K562 (cell line): ENCODE measurements at regions not wholly inside any gene's neighbourhood (a gene's known extent, or its start where the extent isn't known, plus 50 kb on each side); places are given as distances from the start of the nearest gene placed in this dataset.

Experiments used
- DEAF1 ChIP-seq: fragments of 450-650 bp; formaldehyde crosslinking; IDR thresholded peaks from 2 replicates; pipeline ENCODE4 v1.4.0; 2020; ENCODE audit warnings: mild to moderate bottlenecking, moderate library complexity
- EP300 ChIP-seq: IDR thresholded peaks from 2 replicates; pipeline ENCODE4 v1.6.1; 2012; ENCODE audit warnings: low read length, improper control_type of control experiment
- HLTF ChIP-seq: fragments of 450-650 bp; IDR thresholded peaks from 2 replicates; pipeline ENCODE4 v1.6.1; 2016
- NEUROD1 ChIP-seq: fragments of 150-350 bp; IDR thresholded peaks from 2 replicates; pipeline ENCODE4 v1.6.1; 2014; ENCODE audit warnings: borderline replicate concordance, low read length, low read depth; ENCODE audit not compliant: partially characterized antibody
- RAD21 ChIP-seq, 2 experiments: fragments of 250-450 bp in 1 of 2; fragments of 450-650 bp in 1 of 2; sonication (Bioruptor Pico) in 1 of 2; formaldehyde crosslinking in 1 of 2; IDR thresholded peaks in 1 of 2; conservative IDR thresholded peaks in 1 of 2; 2 replicates each; pipeline versions ENCODE4 v1.4.0 to v1.8.0; 2020 to 2022; ENCODE audit warnings: mild to moderate bottlenecking in 2 of 2, moderate library complexity in 1 of 2
- XRCC3 ChIP-seq: fragments of 450-650 bp; IDR thresholded peaks from 2 replicates; pipeline ENCODE4 v1.6.1; 2017; ENCODE audit warnings: mild to moderate bottlenecking, moderate library complexity
- ZNF79 ChIP-seq: fragments of 250-450 bp; sonication (Bioruptor Pico); IDR thresholded peaks from 2 replicates; pipeline ENCODE4 v1.4.0; 2020; ENCODE audit warnings: low read depth, mild to moderate bottlenecking, moderate library complexity
- TF ChIP-seq, protein P1 (sequence below): sonication (generic); formaldehyde crosslinking; IDR thresholded peaks from 2 replicates; pipeline ENCODE4 v1.8.1; 2022; ENCODE audit warnings: missing genetic modification reagents
- TF ChIP-seq, protein P2 (sequence below), 2 experiments: fragments of 450-650 bp; formaldehyde crosslinking in 1 of 2; IDR thresholded peaks; 2 replicates each; pipeline versions ENCODE4 v1.4.0 to v1.6.1; 2014 to 2020; ENCODE audit warnings: mild to moderate bottlenecking in 2 of 2, borderline replicate concordance in 1 of 2, low read depth in 1 of 2

DNA sequence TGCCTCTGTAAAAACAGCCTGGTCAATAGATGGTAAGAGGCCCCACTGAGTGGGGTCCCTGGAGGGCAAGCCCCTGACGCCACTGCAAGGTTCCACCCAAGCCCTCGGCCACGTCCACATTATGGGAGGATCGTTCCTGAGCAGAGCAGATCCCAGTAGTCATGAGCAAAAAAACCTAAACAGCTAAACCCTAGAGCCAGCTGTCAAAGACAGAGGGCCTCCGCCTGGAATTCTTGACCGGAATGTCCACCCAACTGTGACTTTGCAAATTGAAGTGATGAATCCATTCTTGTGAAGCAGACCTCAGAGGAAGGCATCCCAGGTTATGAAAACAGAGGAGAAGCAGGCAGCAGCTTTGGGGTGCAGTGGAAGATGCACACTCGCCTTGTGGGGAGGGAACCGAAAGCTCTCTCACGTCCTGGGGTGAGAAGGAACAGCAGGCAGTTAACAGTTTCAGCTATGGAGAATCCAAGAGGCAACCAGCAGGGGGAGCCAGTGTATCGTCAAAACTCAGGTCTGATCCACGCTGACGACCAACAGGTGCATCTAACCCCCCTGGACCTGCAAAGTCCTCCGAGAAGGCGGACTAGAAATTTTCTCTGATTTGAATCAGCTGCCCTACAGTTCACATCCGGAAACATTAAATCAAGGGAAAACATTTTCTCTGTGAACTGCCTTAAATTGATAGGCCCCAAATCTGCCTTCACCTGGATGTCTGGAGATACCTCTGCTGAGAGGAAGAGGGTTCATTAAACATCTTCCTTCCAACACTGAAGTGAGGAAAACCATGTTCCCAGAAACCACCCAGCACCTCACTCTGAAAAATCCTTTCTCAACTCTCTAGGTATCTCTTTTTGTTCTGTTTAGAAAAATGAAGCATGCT, 139.1 kb upstream of the PFKP start (continued):
- no peak for TF ChIP-seq NEUROD1
- no peak for TF ChIP-seq XRCC3
- TF ChIP-seq EP300: no peak
- TF ChIP-seq ZNF79 (CRISPR knock-in tag): no peak
- TF ChIP-seq HLTF: no peak
- peak; percentile 34; the same call in 1 of the 2 replicates for TF ChIP-seq DEAF1 (CRISPR knock-in tag)
- TF ChIP-seq, protein P1, sequence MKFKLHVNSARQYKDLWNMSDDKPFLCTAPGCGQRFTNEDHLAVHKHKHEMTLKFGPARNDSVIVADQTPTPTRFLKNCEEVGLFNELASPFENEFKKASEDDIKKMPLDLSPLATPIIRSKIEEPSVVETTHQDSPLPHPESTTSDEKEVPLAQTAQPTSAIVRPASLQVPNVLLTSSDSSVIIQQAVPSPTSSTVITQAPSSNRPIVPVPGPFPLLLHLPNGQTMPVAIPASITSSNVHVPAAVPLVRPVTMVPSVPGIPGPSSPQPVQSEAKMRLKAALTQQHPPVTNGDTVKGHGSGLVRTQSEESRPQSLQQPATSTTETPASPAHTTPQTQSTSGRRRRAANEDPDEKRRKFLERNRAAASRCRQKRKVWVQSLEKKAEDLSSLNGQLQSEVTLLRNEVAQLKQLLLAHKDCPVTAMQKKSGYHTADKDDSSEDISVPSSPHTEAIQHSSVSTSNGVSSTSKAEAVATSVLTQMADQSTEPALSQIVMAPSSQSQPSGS (CRISPR knock-in tag): no peak
- TF ChIP-seq, protein P2, sequence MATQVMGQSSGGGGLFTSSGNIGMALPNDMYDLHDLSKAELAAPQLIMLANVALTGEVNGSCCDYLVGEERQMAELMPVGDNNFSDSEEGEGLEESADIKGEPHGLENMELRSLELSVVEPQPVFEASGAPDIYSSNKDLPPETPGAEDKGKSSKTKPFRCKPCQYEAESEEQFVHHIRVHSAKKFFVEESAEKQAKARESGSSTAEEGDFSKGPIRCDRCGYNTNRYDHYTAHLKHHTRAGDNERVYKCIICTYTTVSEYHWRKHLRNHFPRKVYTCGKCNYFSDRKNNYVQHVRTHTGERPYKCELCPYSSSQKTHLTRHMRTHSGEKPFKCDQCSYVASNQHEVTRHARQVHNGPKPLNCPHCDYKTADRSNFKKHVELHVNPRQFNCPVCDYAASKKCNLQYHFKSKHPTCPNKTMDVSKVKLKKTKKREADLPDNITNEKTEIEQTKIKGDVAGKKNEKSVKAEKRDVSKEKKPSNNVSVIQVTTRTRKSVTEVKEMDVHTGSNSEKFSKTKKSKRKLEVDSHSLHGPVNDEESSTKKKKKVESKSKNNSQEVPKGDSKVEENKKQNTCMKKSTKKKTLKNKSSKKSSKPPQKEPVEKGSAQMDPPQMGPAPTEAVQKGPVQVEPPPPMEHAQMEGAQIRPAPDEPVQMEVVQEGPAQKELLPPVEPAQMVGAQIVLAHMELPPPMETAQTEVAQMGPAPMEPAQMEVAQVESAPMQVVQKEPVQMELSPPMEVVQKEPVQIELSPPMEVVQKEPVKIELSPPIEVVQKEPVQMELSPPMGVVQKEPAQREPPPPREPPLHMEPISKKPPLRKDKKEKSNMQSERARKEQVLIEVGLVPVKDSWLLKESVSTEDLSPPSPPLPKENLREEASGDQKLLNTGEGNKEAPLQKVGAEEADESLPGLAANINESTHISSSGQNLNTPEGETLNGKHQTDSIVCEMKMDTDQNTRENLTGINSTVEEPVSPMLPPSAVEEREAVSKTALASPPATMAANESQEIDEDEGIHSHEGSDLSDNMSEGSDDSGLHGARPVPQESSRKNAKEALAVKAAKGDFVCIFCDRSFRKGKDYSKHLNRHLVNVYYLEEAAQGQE (IDR thresholded peaks at IDR 0.05; ENCODE audit: borderline replicate concordance): peak; percentile 62; the same call in 1 of the 2 replicates
- TF ChIP-seq, protein P2 (CRISPR knock-in tag; IDR thresholded peaks at IDR 0.05; ENCODE audit: low read depth): no peak
- peak; percentile 54 to 79 for TF ChIP-seq RAD21 (CRISPR knock-in tag; conservative IDR thresholded peaks at IDR 0.05 in 1 of 2, IDR thresholded peaks at IDR 0.05 in 1 of 2)
- TF ChIP-seq, all 486 proteins: peak for 6
